ENCODE measurements at regions not wholly inside any gene's neighbourhood (a gene's known extent, or its start where the extent isn't known, plus 50 kb on each side); places are given as distances from the start of the nearest gene placed in this dataset.

DNA sequence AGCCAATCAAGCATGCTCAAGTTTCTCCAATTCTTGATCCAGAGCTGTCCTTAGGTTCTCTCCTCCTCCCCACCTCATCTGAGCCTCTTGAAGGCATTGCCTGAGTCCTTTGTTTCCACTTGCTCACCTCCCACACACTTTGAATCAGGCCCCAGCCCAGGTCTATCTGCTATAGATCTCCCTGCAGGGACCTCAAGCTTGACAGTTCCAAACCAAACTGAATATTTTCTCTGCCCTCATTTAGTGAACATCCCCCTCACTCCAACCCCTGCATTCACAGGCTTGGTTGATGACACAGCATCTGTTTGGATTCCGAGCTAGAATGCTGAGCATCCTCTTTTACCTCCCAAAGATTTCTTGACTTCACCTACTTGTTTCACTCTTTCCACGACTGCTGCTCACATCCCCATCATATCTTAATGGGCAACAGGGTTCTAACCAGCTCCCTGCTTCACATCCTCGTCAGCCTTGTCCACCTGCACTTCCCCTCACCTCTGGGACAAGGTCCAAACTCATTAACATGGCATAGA is 474.5 kb downstream of the ZSWIM6 start:
- no peak overlapping the region for H4K5ac ChIP-seq (ENCODE audit: insufficient read length, low read depth, low read length)
- no peaks in the 10 kb centered on the region for H3K23me2 ChIP-seq (ENCODE audit: low read depth, low read length)
- no peak overlapping the region for H4K91ac ChIP-seq (replicated peaks; ENCODE audit: insufficient read length, low read length)
- no peak overlapping the region for H3K27ac ChIP-seq (ENCODE audit: low read depth, low read length)
- H3K4me1 ChIP-seq (replicated peaks in 1 of 4; ENCODE audit: control insufficient read depth in 3 of 4, insufficient read depth in 4 of 4, low read length in 3 of 4), result no peaks in the 10 kb centered on the region
- H2BK15ac ChIP-seq (ENCODE audit: low read length), result no peak overlapping the region
- H2BK20ac ChIP-seq (ENCODE audit: low read length), result no peak overlapping the region
- POLR2A ChIA-PET (ENCODE audit: partially characterized antibody), result interaction anchor here (0.6 kb wide), 1 partner anchor 503 kb away, joined by 3 read pairs; no protein-coding TSS in a partner anchor
- no peak overlapping the region for H3K23ac ChIP-seq (ENCODE audit: insufficient read length)
- no peak overlapping the region for H3K4ac ChIP-seq (replicated peaks; ENCODE audit: insufficient read length, low read depth, low read length)
- H2BK5ac ChIP-seq (ENCODE audit: low read depth, low read length), result no peak overlapping the region
- H3K4me3 ChIP-seq (ENCODE audit: extremely low read depth in 1 of 4, insufficient read depth in 2 of 4, low read depth in 3 of 4, low read length in 4 of 4), result no peak overlapping the region
- TF ChIP-seq MAFK (IDR thresholded peaks at IDR 0.05; ENCODE audit: low read depth, low read length) (no peak), BACH1 (IDR thresholded peaks at IDR 0.05; ENCODE audit: low read length) (no peak), CTCF (IDR thresholded peaks at IDR 0.05; ENCODE audit: control extremely low read depth in 1 of 3, insufficient read depth in 1 of 3, low read depth in 1 of 3, low read length in 3 of 3) (no peak), YY1 (IDR thresholded peaks at IDR 0.05; ENCODE audit: low read depth, low read length) (no peak), SIRT6 (IDR thresholded peaks at IDR 0.05; ENCODE audit: low read length) (no peak)
- TF ChIP-seq, protein P1, sequence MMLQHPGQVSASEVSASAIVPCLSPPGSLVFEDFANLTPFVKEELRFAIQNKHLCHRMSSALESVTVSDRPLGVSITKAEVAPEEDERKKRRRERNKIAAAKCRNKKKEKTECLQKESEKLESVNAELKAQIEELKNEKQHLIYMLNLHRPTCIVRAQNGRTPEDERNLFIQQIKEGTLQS (IDR thresholded peaks at IDR 0.05; ENCODE audit: insufficient read depth, low read depth, low read length), result no peak
- H3K14ac ChIP-seq (ENCODE audit: insufficient read length), result no peak overlapping the region
- no peak overlapping the region for H2AFZ ChIP-seq (ENCODE audit: low read length)
- H2AK5ac ChIP-seq (ENCODE audit: low read depth, low read length), result no peak overlapping the region
- CTCF ChIA-PET (ENCODE audit: partially characterized antibody), result interaction anchor here (1.0 to 6.5 kb wide), 3 partner anchors 11 to 37 kb away, joined by 3 to 35 read pairs (median 3); no protein-coding TSS in a partner anchor
- no peak overlapping the region for H2BK12ac ChIP-seq (ENCODE audit: low read depth, low read length)
- H2BK120ac ChIP-seq (replicated peaks; ENCODE audit: low read depth, low read length), result no peak overlapping the region
- H3K9ac ChIP-seq (replicated peaks in 1 of 4; ENCODE audit: extremely low read depth in 1 of 4, low read depth in 3 of 4, low read length in 3 of 4), result no peak overlapping the region
- H3K4me2 ChIP-seq (ENCODE audit: insufficient read depth in 1 of 2, low read depth in 2 of 2, low read length in 2 of 2), result no peak overlapping the region
- no peak overlapping the region for H3K18ac ChIP-seq (ENCODE audit: extremely low read depth, low read length)
- no peaks in the 10 kb centered on the region for H3K36me3 ChIP-seq (ENCODE audit: control insufficient read depth in 2 of 4, insufficient read depth in 4 of 4, low read length in 3 of 4)
- H3K79me2 ChIP-seq (ENCODE audit: control insufficient read depth in 1 of 2, insufficient read depth in 2 of 2, low read length in 2 of 2), result no peaks in the 10 kb centered on the region
- H3K56ac ChIP-seq (replicated peaks; ENCODE audit: insufficient read length, low read depth, low read length), result no peak overlapping the region
- no peaks in the 10 kb centered on the region for H4K20me1 ChIP-seq (replicated peaks in 1 of 2; ENCODE audit: control insufficient read depth in 1 of 2, insufficient read depth in 2 of 2, low read length in 2 of 2)
- FAIRE-seq (no peak), DNase-seq (ENCODE audit: low read depth in 1 of 2, low spot score in 2 of 2) (no peak)
- H3K79me1 ChIP-seq (ENCODE audit: low read depth, low read length), result no peaks in the 10 kb centered on the region
- H3K9me3 ChIP-seq (ENCODE audit: insufficient read depth in 2 of 2, low read depth in 1 of 2, low read length in 1 of 2), result no peaks in the 10 kb centered on the region
- no peak overlapping the region for H4K8ac ChIP-seq (ENCODE audit: extremely low read depth, insufficient read depth, low read length)
- H3K27me3 ChIP-seq (replicated peaks in 1 of 4; ENCODE audit: control insufficient read depth in 3 of 4, extremely low read depth in 1 of 4, insufficient read depth in 3 of 4, low read length in 3 of 4), result no peaks in the 10 kb centered on the region; a peak in 1 of 7 replicates
- WGBS, 2 experiments (ENCODE audit: extremely low coverage in 1 of 2, insufficient coverage in 1 of 2, insufficient read length in 1 of 2, insufficient replicate concordance in 2 of 2, low coverage in 1 of 2, low lambda C conversion rate in 2 of 2, missing lambda C conversion rate in 1 of 2), result 92% methylated on average over 3 of the region's 3 CpGs; no CpG with 5 or more reads in 1 of the 2 experiments
